CD4-positive, alpha-beta T cell (primary cell): ENCODE measurements at regions not wholly inside any gene's neighbourhood (a gene's known extent, or its start where the extent isn't known, plus 50 kb on each side); places are given as distances from the start of the nearest gene placed in this dataset.

ENCODE experiments used
- ATAC-seq: fragments of 200-7000 bp; cut with Tn5 transposase; one replicate; pipeline ENCODE4 v1.10.0; 2022; ENCODE audit warnings: mild to moderate bottlenecking; ENCODE audit not compliant: poor library complexity
- CTCF ChIA-PET: fragments of 350-600 bp; sonication (Branson Sonifier 250); formaldehyde crosslinking; loops from one replicate; lab custom pipeline; 2021; ENCODE audit warnings: antibody characterized with exemption, inconsistent platforms; lab: Charles Lee
- POLR2A ChIA-PET: fragments of 350-600 bp; sonication (Branson Sonifier 250); formaldehyde crosslinking; loops from one replicate; lab custom pipeline; 2021; ENCODE audit warnings: antibody characterized with exemption, inconsistent platforms; lab: Charles Lee
- DNase-seq, 14 experiments: peaks; one replicate each; pipeline ENCODE4 v3.0.0-alpha.2; 2013 to 2020; ENCODE audit warnings: mixed read lengths in 2 of 14
- H3K27ac ChIP-seq, 2 donors: one replicate each; pipeline versions ENCODE4 v1.5.1 to v1.7.0; 2013; ENCODE audit warnings: low read length in 2 of 2, low read depth in 1 of 2, mild to moderate bottlenecking in 1 of 2
- H3K27me3 ChIP-seq, 2 experiments: 1 replicate in 1 of 2; 2 replicates in 1 of 2; pipeline versions ENCODE4 v1.6.1 to v1.7.0; 2013; ENCODE audit warnings: low read length in 2 of 2, control low read depth in 1 of 2, mild to moderate bottlenecking in 1 of 2, moderate library complexity in 1 of 2; ENCODE audit not compliant: insufficient read depth in 2 of 2, control insufficient read depth in 1 of 2
- H3K36me3 ChIP-seq: one replicate; pipeline ENCODE4 v1.6.1; 2013; ENCODE audit warnings: low read length, control low read depth; ENCODE audit not compliant: insufficient read depth
- H3K4me1 ChIP-seq: one replicate; pipeline ENCODE4 v1.6.1; 2013; ENCODE audit warnings: low read length, control low read depth; ENCODE audit not compliant: insufficient read depth
- H3K4me3 ChIP-seq: one replicate; pipeline ENCODE4 v1.5.1; 2013; ENCODE audit warnings: mild to moderate bottlenecking, low read length, moderate library complexity
- H3K9me3 ChIP-seq, 2 experiments: 1 replicate in 1 of 2; 2 replicates in 1 of 2; pipeline versions ENCODE4 v1.6.1 to v1.7.0; 2013; ENCODE audit warnings: low read length in 2 of 2, mild to moderate bottlenecking in 2 of 2, control low read depth in 1 of 2, moderate library complexity in 1 of 2; ENCODE audit not compliant: control insufficient read depth in 1 of 2, insufficient read depth in 1 of 2
- H3K27ac Mint-ChIP-seq: one replicate; pipeline ENCODE4 v1.8.0; 2020; ENCODE audit warnings: mixed read lengths
- H3K27me3 Mint-ChIP-seq: one replicate; pipeline ENCODE4 v1.8.0; 2021; ENCODE audit warnings: mixed read lengths
- H3K36me3 Mint-ChIP-seq: one replicate; pipeline ENCODE4 v1.8.0; 2021; ENCODE audit warnings: low read depth, mixed read lengths
- H3K4me1 Mint-ChIP-seq: one replicate; pipeline ENCODE4 v1.8.0; 2021; ENCODE audit warnings: low read depth, mixed read lengths
- H3K4me3 Mint-ChIP-seq: one replicate; pipeline ENCODE4 v1.8.0; 2020; ENCODE audit warnings: mild to moderate bottlenecking, mixed read lengths
- H3K9me3 Mint-ChIP-seq: one replicate; pipeline ENCODE4 v1.8.0; 2020; ENCODE audit warnings: mixed read lengths
- CTCF ChIP-seq: fragments of 200-600 bp; IDR thresholded peaks from one replicate; pipeline ENCODE4 v1.8.0; 2022; ENCODE audit warnings: antibody characterized with exemption, mild to moderate bottlenecking
- intact Hi-C, 2 experiments: fragments of 100-400 bp; cut with DNase I in 1 of 2; cut with micrococcal nuclease in 1 of 2; formaldehyde crosslinking; loops; one replicate each; pipeline versions ENCODE4 v1.15.1 to v1.9.0; 2023 to 2025; cut with DNase I, micrococcal nuclease

DNA sequence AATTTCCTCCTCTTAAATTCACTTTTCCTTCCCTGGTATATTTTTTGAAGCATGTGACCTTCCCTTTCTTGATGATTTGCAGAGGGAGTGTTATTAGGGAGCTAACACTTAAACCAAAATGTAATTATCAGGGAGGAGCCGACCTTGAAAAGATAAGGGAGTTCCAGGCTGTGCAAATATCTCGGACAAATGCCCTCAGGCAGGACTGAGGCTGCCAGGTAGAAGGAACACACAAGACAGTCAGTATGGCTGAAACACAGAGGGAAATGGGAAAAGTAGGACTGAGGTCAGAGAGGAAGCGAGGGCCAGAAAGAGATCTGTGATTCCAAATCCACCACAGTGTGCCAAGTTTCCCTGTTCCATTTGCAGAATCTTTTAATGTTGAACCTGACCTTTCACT lies 221.0 kb downstream of the CNTN3 start:
- H3K36me3 ChIP-seq, result no peaks in the 10 kb centered on the region
- no peaks in the 10 kb centered on the region for H3K27me3 ChIP-seq
- H3K4me3 ChIP-seq, result no peak overlapping the region
- intact Hi-C loops, result no loop called here
- peaks cover 0 to 8% of the 10 kb centered on the region in 2 experiments for H3K9me3 ChIP-seq
- H3K36me3 Mint-ChIP-seq, result no peaks in the 10 kb centered on the region
- H3K4me3 Mint-ChIP-seq, result no peak overlapping the region
- no peak for TF ChIP-seq CTCF
- H3K4me1 ChIP-seq, result no peaks in the 10 kb centered on the region
- no peak overlapping the region for H3K27ac ChIP-seq
- DNase-seq, result no peak
- H3K9me3 Mint-ChIP-seq, result peaks cover 24% of the 10 kb centered on the region
- H3K27me3 Mint-ChIP-seq, result no peaks in the 10 kb centered on the region
- no peaks in the 10 kb centered on the region for H3K4me1 Mint-ChIP-seq
- POLR2A ChIA-PET, result no interaction called here
- no peak for ATAC-seq
- CTCF ChIA-PET, result no interaction called here
- H3K27ac Mint-ChIP-seq, result no peak overlapping the region

GRCh38 chr3:74390121-74390877 lies 224.2 kb downstream of the CNTN3 start:
- Histone ChIP-seq H3K36me3 (no peaks in the 10 kb centered on the region), H3K4me3 (no peak overlapping the region), H3K27ac (no peak overlapping the region), H3K9me3 (peaks cover 0 to 4% of the 10 kb centered on the region in 2 experiments), H3K27me3 (no peaks in the 10 kb centered on the region), H3K4me1 (no peaks in the 10 kb centered on the region)
- H3K4me1 Mint-ChIP-seq, result no peaks in the 10 kb centered on the region
- no peaks in the 10 kb centered on the region for H3K36me3 Mint-ChIP-seq
- POLR2A ChIA-PET, result no interaction called here
- intact Hi-C loops, result no loop called here
- H3K4me3 Mint-ChIP-seq, result no peak overlapping the region
- DNase-seq (no peak), ATAC-seq (no peak)
- CTCF ChIA-PET, result no interaction called here
- peaks cover 14% of the 10 kb centered on the region for H3K9me3 Mint-ChIP-seq
- no peak for TF ChIP-seq CTCF
- no peaks in the 10 kb centered on the region for H3K27me3 Mint-ChIP-seq
- H3K27ac Mint-ChIP-seq, result no peak overlapping the region

- Histone ChIP-seq H3K4me1 (no peaks in the 10 kb centered on the region), H3K9me3 (peaks cover 0 to 4% of the 10 kb centered on the region in 2 experiments), H3K4me3 (no peak overlapping the region), H3K27ac (no peak overlapping the region), H3K36me3 (no peaks in the 10 kb centered on the region), H3K27me3 (no peaks in the 10 kb centered on the region)
- Mint-ChIP-seq H3K27me3 (no peaks in the 10 kb centered on the region), H3K36me3 (no peaks in the 10 kb centered on the region), H3K27ac (no peak overlapping the region), H3K9me3 (peaks cover 11% of the 10 kb centered on the region), H3K4me1 (no peaks in the 10 kb centered on the region), H3K4me3 (no peak overlapping the region)
- ATAC-seq, result no peak
- CTCF ChIA-PET, result no interaction called here
- intact Hi-C loops, result no loop called here
- DNase-seq, result no peak
- TF ChIP-seq CTCF, result no peak
- POLR2A ChIA-PET, result no interaction called here
These were observed 227.2 kb downstream of the CNTN3 start for GRCh38 chr3:74387111-74387735.
